NCI-H774 (cell line): ENCODE measurements at regions not wholly inside any gene's neighbourhood (a gene's known extent, or its start where the extent isn't known, plus 50 kb on each side); places are given as distances from the start of the nearest gene placed in this dataset.

Source experiments
- DNase-seq: peaks from one replicate; lab custom pipeline; 2025; lab: John Stamatoyannopoulos, UW

DNA sequence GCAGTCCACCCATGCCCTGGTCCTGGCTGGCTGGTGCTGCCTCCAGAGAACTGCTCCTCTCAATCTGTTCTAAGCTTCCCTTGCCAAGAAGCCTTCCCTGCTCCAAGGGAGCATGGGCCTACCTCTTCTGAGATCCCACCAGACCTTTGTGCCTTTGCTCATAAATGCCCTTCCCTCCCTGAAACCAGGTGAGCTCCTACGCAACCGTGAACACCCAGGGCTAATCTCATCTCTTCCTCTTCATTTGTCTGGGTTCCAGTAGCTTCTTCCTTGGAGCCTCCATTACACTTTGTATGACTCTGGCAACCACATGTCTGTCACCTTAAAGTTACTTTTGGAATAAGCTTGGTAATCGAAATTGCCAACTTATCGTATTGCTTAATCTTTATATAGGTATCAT, 270.6 kb downstream of the PBX3 start:
- no peak for DNase-seq

DNA sequence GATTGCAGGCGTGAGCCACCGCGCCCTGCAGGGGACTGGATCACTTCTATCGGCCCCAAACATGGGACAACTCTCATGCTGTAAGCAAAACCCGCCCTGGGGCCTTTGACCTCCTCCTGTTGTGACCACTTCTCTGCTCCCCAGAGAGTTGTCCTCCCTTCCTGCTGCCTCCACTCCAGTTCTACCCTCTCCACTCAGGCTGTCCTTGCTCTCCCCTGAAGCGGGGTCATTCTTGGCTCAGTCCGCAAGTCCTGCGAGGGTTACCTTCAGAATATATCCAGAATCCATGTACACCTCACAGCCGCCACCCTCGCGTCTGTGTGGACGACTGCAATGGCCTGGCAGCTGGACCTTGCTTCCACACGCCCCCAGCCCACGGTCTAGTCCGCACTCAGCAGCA, 273.7 kb downstream of the PBX3 start:
- DNase-seq, result no peak

DNA sequence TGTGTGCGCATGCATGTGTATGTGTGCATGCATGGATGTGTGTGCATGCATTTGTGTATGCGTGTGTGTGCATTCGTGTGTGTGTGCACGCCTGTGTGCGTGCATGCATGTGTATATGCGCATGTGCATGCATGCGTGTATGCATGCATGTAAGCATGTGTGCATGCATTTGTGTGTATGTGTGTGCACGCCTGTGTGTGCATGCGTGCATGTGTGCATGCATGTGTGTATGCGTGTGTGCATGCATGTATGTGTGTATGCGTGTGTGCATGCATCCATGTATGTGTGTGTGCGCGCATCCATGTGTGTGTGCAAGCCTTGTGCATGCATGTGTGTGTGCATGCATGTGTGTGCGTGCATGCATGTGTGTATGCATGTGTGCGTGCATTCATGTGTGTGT, 276.8 kb downstream of the PBX3 start:
- DNase-seq, result no peak

DNA sequence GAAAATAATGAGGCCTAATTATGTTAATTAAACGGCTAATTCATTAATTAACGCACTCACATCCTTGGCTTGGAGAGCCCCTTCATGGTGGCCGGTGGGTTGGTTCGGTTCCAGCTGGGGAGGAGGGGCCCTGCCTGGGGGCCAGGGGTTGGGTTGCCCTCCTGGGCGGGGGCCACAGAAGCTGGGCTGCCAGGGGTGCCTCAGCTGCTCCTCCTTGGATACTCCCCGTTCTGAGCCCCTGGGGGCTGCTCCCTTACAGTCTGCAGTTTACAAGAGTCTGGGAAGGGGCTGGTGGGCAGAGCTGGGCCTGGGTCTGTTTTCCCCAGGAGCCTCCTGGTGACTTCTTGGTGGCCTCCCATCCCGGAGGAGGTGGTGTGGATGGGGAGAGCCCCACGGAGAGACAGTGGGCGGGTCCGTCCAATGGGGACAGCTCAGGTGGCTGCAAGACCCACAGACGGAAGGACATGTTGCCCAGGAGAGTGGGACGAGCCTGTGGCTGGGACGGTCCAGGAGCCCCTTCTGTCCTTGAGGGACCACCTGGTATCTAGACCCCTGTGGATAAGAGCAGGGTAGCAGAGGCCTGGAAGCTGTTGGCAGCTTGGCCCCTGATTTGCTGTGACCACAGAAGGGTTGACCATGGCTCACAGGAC, 277.5 kb downstream of the PBX3 start:
- no peak for DNase-seq

DNA sequence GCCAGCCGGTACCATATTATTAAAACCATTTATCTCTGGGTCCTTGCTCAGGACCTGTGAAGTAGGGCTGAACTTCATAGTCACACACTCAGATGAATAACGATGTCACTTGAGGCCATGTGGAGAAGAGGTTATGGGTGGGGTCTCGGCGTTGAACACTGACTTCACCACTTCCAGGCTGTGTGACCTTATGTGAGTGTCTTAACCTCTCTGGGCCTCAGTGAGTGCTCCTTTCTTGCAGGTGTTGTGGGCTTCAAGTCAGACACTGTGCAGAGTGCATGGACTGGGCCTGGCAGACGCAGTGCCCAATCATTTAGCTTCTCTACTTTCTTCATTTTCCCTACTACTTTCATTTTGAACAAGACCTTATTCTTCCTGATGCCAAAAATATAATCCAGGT, 278.8 kb downstream of the PBX3 start:
- DNase-seq, result no peak

DNA sequence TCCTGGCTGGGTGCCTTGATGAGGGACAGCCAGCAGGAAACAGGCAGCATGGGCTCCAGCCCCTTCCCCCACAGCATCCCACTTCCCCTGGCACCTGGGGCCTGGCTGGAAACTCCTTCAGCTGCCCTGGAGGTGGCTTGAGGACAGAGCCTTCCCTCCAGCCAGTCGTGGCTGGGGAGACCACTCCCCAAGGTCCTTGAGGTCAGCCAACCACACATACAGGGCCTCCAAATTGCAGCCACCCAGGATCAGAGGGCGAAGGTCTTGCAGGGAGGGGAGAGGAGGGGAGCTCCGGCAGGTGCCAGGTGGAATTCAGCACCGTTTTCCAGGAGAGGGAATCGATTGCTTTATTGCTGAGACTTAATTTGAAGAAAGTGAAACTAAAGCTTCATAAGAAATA, 280.4 kb downstream of the PBX3 start:
- DNase-seq, result no peak

DNA sequence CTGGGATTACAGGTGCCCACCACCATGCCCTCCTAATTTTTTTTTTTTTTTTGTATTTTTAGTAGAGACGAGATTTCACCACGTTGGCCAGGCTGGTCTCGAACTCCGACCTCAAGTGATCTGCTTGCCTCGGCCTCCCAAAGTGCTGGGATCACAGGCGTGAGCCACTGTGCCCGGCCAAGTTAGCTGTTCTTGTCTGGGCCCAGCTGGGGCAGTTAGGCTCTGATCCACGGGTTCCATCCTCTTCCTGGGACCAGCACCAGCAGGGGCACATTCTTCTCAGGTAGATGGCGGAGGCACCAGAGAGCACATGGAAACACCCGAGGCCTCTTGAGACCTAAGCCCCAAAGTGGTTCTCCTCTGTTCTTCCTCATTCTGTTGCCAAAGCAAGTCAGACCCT, 281.6 kb downstream of the PBX3 start:
- DNase-seq, result no peak

DNA sequence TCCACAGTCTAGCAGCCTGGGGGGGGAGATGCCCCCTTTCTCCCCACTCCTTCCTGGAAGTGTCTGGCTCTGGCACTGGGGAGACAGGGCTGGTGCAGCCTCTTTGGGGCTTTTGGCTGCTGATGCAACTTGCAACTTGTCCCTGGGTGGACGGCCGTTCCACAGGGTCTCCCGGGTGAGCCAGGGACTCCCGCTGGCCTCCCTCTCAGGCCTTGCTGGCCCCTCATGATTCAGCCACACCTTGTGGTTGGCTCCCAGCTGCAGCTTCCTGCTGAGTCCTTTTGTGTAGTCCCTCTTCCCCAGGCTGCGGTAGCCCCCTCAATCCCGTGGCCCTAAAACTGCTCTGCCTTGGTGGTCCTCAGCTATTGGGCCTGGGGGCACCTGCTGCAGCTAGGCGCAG, 283.5 kb downstream of the PBX3 start:
- no peak for DNase-seq

DNA sequence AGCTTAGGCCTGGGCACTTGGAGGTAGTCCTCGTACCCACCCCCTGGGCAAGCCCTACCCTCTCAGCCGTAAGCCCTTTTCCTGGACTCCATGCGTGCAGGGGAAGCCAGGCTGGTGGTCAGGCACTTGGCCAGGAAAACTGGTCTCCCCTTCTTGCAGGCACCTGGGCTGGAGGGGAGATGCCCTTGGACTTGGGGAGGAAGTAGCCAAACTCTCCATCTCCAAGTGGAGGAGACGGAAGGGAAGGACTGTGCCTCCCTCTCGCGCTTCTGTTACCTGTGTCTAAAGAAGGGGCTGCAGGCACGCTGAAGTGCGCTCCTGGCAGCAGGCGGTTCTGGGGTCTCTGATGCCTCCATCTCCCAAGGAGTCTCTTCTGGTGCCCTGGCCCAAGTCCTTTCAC, 283.9 kb downstream of the PBX3 start:
- DNase-seq, result no peak

DNA sequence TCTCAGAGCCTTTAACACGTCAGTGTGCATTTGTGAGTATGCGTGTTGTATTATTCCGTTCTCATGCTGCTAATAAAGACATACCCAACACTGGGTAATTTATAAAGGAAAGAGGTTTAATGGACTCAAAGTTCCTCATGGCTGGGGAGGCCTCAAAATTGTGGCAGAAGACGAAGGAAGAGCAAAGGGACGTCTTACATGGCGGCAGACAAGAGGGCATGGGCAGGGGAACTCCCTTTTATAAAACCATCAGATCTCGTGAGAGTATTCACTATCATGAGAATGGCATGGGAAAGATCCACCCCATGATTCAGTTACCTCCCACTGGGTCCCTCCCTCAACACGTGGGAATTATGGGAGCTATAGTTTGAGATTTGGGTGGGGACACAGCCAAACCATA, 285.0 kb downstream of the PBX3 start:
- no peak for DNase-seq

DNA sequence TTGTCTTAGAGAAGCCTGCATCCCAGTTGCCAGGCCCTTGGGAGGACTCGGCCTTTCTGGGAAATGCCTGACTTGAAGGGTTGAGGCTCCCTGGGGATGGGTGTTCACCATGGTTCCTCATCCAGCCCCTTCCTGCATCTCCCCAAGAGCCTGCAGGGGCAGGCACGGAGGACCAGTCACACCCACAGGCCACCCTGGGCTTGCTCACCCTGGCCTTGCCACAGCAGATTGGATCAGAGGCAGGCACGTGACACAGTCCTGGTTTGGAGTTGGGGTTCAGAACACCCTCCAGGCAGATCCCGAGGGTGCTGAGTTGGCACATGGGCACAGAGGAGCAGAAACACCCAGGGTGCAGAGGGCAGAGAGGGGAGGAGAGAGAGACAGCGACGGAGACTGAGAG, 286.1 kb downstream of the PBX3 start:
- no peak for DNase-seq

DNA sequence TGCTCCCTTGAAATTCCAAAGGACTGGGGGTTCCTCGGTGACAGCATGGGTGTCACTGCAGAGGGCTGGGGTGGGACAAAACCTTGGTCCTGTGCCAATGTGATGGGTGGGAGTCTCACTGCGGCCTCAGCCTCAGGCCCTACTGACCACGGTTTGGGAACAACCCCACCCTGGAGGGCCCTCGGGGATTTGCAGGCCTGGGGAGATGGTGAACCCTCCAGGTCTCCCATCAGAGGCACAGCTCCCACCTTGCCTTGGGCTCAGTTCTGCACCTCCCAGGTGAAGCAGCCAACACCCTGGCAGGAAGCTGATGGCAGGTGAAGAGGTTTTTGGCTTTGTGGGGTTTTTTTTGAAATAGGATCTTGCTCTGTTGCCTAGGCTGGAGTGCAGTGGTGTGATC, 286.8 kb downstream of the PBX3 start:
- no peak for DNase-seq

DNA sequence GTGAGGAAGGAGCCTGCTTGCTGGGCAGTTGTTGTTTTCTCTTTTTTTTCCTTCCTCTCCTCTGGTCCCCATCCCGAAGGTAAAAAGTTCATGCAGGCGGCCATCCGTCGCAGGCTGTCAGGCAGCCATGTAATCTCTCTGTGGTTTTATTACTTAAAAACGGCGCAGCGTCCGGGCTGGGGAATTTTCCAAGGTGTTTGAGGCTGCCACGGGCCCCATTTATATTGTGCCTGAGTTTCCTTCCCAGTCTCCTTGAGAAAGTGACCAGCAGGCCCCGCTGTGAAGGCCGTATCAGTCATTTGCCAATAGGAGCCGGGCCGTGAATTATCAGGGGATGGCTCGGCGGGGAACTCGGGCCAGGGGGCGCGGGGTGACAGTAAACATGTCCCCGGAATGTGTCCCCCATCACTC, 289.7 kb downstream of the PBX3 start:
- DNase-seq, result no peak

DNA sequence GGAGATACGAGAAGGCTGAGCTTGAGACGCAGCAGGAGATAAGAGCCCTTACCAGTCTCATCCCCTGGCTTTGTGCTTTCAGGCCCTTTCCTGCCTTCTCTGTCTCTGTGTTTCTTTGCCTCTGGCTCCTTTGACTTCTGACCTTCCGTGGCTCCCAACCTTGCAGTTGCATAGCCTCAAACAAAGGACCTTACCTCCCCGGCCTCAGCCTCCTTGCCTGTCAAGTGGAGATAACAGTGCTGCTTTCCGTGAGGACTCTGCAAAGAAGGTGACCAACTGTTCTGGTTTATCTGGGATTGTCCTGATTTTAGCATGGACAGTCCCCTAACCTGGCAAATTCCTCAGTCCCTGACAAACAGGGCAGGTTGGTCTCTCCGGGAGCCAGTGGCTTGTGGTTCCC, 287.8 kb upstream of the MVB12B start:
- DNase-seq, result no peak

DNA sequence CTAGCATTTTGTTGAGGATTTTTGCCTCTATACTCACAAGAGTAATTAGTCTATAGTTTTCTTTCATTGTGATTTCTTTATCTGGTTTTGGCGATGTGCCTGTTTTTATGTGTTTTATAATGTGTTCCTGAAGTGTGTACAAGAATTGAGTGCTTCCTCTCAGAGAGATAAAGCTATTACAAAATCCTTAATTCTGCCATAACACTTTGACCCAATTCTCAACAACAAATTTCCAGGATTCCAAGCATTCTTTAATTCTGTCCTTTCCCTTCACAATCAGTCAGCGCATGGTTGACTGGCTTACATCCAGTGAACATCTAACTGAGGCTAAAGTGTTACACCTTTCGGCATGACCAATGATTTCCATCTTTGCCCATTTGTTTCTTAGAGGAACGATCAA, 282.9 kb upstream of the MVB12B start:
- no peak for DNase-seq

DNA sequence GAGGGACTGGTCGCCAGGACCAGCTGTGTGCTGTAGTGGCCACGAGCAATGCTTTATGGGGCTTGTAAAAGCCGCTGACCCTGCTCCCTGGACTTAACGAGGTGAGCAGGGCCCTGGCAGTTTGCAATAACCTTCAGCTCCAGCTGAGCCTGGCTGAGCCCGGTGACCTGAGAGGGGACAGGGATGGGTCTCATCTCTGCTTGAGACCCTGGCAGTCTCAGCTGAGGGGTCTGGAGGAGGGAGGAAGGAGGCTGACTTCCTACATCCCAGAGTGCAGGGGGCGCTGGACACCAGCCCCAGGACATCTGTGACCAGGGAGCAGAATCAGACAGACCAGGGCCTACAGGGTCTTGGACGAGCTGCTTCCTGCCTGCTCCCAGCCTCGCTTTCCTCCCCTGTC, 277.5 kb upstream of the MVB12B start:
- DNase-seq, result no peak

DNA sequence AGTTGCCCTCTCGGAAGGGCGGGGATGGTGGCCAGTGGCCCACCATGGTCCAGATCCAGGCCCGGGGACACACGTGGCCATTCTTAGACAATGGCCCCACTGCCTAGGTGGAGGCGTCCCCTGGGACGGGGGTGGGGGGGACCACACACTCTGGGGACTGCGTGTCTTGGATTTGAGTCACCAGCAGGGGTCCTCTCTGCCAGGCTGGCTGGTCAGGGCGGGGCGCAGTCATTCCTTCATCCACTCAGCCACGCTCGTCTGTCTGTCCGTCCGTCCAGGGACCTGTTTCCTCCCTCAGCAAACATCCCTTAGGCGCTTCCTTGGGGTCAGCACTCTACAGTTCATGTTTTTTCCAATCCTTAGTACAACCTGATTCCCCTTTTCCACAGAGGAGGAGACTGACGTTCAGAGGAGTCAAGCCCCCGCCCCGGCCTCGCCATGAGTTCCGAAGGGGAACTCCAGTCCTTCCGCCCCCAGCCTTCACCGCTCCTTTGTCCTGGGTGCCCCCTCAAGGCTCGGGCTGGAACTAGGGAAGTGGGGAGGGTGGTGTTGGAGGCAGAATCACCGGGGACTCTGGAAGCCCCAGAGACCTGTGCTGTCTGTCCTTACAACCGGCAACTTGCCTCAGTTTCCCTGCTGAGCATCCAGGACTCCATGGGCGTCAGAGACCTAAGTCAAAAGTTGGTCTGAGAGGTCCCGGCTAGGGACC, 276.6 kb upstream of the MVB12B start:
- no peak for DNase-seq

DNA sequence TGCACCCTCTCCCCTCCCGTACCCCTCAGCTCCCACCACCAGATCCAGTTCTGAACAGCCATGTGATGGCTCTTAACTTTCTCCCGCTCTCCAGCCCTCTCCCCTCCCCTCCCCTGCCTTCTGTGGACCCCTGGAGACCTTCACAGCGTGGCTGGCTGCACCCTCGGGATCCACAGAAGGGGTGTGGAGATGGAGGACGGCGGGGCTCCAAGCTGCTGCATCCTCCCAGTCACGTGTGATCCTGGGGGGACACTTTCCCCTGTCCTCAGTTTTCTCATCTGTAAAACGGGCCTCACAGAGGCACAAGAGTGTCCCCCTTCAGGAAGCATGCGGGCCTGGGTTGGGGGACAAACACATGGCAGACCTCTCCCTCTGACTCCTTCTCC, 276.0 kb upstream of the MVB12B start:
- no peak for DNase-seq

DNA sequence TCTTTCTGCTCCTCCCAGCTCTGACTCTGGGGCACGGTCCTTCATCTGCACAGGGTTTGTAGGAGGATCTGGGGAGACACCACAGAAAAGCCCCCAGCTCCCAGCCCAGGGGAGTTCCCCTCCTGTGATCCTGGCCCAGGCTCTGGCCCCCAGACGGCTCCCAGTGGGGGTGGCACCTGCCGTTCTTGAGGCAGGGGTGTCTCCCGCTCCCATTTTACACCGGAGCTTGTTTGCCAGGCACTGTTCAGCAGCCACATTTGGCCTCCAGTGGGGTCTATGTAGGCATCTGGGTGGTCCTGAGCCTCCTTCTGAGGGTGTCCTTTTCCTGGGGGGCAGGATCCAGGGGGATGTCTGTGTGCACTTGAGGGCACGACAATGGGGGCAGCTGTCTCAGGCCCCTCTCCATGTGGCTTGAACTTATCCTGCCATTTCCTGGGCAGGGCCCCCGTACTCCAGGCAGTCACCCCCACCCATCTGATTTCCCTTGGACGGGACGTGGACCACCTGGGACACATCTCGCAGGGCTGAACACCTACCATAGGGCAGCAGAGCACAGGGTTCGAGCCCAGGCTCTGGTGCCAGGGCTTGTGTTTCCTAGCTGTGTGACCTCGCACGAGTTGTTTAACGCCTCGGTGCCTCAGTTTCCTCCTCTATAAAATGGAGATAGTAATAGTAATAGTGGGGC, 275.0 kb upstream of the MVB12B start:
- DNase-seq, result no peak

DNA sequence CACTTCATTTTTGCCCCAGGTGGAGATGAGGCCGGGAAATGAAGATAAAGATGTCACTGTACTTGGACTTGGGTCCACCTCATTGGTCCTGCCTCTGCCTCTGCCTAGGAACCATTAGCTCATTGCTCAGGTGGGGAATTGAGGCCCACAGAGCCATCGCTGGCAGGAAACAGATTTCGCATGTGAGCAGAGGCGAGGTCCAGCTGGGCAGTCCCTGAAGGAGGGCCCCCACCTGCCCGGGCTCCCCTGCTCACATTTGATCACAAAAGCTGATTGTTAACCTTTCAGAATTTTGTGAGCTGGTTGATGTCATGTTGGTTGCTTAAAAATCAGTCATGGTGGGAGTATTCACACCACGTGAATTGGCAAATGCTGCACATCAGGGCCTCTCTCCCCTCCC, 273.8 kb upstream of the MVB12B start:
- no peak for DNase-seq

DNA sequence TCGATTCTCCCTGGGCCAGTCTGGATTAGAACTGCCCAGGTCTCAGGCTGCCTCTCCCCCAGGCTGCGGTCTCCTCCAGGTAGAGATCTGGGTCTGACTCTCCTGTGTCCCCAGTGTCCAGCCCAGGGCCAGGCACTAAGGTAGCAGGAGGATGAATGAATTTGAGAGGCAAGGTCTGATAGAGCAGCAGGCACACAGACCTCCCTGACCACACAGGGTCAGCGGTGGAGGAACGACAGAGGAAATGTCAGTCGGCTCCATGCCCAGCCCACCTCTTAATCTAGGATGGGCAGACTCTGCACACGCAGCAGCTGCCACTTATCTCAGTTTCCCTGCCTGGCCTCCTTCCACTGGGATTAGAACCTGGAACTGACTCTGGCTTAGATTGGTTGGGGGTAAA, 272.7 kb upstream of the MVB12B start:
- DNase-seq, result no peak

DNA sequence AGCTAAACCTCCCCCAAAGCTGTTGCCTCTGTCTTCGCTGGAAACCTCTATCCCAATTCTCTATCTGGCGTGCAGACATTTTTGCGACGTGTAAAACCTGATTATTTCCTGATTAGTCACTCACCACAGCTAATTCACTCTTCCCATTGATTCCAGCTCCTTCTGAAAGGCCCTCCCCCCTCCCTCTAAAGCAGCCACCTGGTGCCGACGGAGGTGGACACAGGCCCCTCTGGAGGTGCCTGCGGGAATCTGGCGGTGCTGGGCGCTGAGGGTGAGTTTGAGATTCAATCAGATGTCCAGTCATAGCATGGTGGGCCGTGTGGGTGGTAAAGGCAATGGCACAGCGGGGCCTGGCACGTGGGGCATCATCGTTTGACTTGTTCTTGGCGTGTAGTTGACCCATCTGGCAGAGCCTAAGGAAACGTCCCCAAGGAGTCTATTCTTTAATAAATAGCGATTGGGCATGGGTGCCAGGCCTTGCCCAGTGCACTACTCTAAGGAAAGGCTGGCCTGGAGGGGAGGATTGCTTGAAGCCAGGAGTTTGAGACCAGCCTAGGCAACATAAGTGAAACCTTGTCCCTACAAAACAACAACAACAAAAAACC, 271.1 kb upstream of the MVB12B start:
- DNase-seq, result no peak

DNA sequence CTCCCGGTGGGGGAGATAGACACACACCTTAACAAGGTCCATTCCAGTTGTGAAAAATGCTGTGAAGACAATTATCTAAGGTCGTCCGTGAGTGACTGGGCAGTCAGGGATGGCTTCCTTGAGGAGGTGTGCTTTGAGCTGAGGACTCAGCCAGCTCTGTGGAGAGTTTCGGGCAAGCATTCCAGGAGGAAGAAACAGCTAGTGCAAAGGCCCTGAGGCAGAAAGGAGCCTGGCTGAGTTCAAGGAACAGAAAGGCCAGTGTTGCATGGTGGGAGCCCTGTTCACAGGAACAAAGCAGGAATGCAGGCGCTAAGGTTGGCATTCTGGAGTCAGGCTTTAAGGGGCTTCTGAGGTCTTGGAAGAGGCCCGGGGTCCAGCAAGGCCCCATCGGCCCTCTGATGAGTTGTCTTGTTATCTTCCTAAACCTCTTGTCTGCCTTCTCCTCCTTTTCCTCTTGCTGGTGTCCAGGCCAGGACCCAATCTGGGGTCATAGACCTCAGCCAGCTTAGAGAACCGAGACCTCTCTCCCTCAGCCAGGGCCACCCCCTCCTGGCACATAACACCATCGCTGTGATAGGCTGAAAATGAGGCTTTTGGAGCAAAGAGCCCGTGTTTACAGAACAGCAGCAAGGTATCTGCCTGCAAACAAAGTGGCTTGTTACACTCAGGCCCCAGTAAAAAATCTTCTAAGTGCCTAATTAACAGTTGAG, 270.2 kb upstream of the MVB12B start:
- DNase-seq, result no peak
